Gastrocnemius medialis (tissue), 4 donors: ENCODE measurements at regions not wholly inside any gene's neighbourhood (a gene's known extent, or its start where the extent isn't known, plus 50 kb on each side); places are given as distances from the start of the nearest gene placed in this dataset.

Experiments
- ATAC-seq, 2 donors: fragments of 150-250 bp; one replicate each; pipeline ENCODE4 v1.9.1; 2016
- DNase-seq, 2 donors: peaks; one replicate each; pipeline ENCODE4 v3.0.0-alpha.2; 2019
- H3K27ac ChIP-seq, 4 donors: fragments of 200-600 bp; sonication (generic); 1 replicate in 1 of 4; 2 replicates in 3 of 4; pipeline ENCODE4 v1.5.1; 2016 to 2018; ENCODE audit warnings: mild to moderate bottlenecking in 2 of 4, moderate library complexity in 1 of 4
- H3K27me3 ChIP-seq, 3 donors: fragments of 200-600 bp; sonication (generic) in 2 of 3; 1 replicate in 1 of 3; 2 replicates in 2 of 3; pipeline versions ENCODE4 v1.5.1 to v1.6.0; 2016 to 2019; ENCODE audit warnings: mild to moderate bottlenecking in 1 of 3, moderate library complexity in 1 of 3
- H3K36me3 ChIP-seq, 2 donors: fragments of 200-600 bp; sonication (generic) in 1 of 2; one replicate each; pipeline ENCODE4 v1.5.1; 2017 to 2018
- H3K4me1 ChIP-seq, 2 donors: fragments of 200-600 bp; sonication (generic) in 1 of 2; one replicate each; pipeline ENCODE4 v1.5.1; 2016 to 2017; ENCODE audit warnings: mild to moderate bottlenecking in 2 of 2
- H3K4me3 ChIP-seq, 4 donors: fragments of 200-600 bp; sonication (generic) in 3 of 4; 1 replicate in 1 of 4; 2 replicates in 3 of 4; pipeline ENCODE4 v1.5.1; 2016 to 2019; ENCODE audit warnings: mild to moderate bottlenecking in 2 of 4
- H3K9me3 ChIP-seq, 3 donors: fragments of 200-600 bp; sonication (generic) in 2 of 3; 1 replicate in 1 of 3; 2 replicates in 2 of 3; pipeline ENCODE4 v1.5.1; 2016 to 2019
- POLR2A ChIP-seq, 2 donors: fragments of 450-650 bp; IDR thresholded peaks; one replicate each; pipeline ENCODE4 v1.6.1; 2017; ENCODE audit warnings: antibody characterized with exemption in 2 of 2, mild to moderate bottlenecking in 2 of 2, moderate library complexity in 2 of 2
- in situ Hi-C, 4 donors: fragments of 200-750 bp; cut with MboI; loops; one replicate each; pipeline versions ENCODE4 v1.15.0 to v1.8.0; 2017; ENCODE audit warnings: low sequenced_read_pairs in 4 of 4
- intact Hi-C: fragments of 100-400 bp; cut with DNase I; formaldehyde crosslinking; loops from one replicate; pipeline ENCODE4 v1.15.1; 2023; ENCODE audit warnings: low total_unique reads
- TF ChIP-seq, protein P1 (sequence below), 5 experiments: fragments of 450-650 bp in 3 of 5; fragments of 200-600 bp in 2 of 5; sonication (generic) in 2 of 5; IDR thresholded peaks in 4 of 5; conservative IDR thresholded peaks in 1 of 5; 1 replicate in 4 of 5; 2 replicates in 1 of 5; pipeline ENCODE4 v1.5.1; 2016 to 2019; ENCODE audit warnings: antibody characterized with exemption in 5 of 5, mild to moderate bottlenecking in 3 of 5, moderate library complexity in 3 of 5

DNA sequence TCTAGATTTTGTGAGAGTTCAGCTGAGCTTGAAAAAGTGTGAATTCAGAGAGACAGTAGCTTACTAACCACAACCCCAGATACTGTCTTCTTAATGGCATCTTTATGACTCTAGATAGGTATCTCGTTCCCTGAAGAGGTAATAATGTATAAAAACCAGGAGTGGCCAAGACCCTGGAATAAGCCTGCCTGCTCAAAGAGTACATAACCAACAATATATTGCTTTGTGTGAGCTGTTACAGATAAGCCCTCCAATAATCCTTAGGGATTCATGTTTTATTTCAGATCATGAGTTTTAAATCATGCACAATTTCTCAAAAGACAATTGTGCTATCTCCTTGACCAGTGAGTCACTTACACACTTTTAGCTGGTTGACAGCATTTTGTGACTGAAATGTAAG lies 327.8 kb upstream of the ADGRB3 start:
- ATAC-seq = no peak
- no peak overlapping the region for H3K27ac ChIP-seq
- H3K36me3 ChIP-seq = no peaks in the 10 kb centered on the region
- TF ChIP-seq POLR2A (IDR thresholded peaks at IDR 0.05) = no peak
- no peaks in the 10 kb centered on the region for H3K27me3 ChIP-seq
- in situ Hi-C loops = no loop called here
- H3K4me3 ChIP-seq = no peak overlapping the region
- intact Hi-C loops = no loop called here
- no peaks in the 10 kb centered on the region for H3K4me1 ChIP-seq
- no peaks in the 10 kb centered on the region for H3K9me3 ChIP-seq
- no peak for DNase-seq

DNA sequence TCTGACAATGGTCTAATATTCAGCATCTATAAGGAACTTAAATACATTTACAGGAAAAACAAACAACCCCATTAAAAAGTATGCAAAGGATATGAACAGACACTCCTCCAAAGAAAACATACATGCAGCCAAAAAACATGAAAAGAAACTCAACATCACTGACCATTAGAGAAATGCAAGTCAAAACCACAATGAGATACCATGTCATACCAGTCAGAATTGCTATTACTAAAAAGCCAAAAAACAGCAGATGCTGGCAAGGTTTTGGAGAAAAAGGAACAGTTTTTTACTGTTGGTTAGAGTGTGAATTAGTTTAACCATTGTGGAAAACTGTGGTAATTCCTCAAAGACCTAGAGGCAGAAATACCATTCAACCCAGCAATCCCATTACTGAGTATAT lies 339.0 kb upstream of the ADGRB3 start:
- H3K4me3 ChIP-seq = no peak overlapping the region
- ATAC-seq (no peak), DNase-seq (no peak)
- H3K27me3 ChIP-seq = no peaks in the 10 kb centered on the region
- no peak overlapping the region for H3K27ac ChIP-seq
- H3K36me3 ChIP-seq = no peaks in the 10 kb centered on the region
- in situ Hi-C loops = no loop called here
- TF ChIP-seq, protein P1, sequence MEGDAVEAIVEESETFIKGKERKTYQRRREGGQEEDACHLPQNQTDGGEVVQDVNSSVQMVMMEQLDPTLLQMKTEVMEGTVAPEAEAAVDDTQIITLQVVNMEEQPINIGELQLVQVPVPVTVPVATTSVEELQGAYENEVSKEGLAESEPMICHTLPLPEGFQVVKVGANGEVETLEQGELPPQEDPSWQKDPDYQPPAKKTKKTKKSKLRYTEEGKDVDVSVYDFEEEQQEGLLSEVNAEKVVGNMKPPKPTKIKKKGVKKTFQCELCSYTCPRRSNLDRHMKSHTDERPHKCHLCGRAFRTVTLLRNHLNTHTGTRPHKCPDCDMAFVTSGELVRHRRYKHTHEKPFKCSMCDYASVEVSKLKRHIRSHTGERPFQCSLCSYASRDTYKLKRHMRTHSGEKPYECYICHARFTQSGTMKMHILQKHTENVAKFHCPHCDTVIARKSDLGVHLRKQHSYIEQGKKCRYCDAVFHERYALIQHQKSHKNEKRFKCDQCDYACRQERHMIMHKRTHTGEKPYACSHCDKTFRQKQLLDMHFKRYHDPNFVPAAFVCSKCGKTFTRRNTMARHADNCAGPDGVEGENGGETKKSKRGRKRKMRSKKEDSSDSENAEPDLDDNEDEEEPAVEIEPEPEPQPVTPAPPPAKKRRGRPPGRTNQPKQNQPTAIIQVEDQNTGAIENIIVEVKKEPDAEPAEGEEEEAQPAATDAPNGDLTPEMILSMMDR (IDR thresholded peaks at IDR 0.05 in 4 of 5, conservative IDR thresholded peaks at IDR 0.05 in 1 of 5) = no peak
- no peak for TF ChIP-seq POLR2A (IDR thresholded peaks at IDR 0.05)
- intact Hi-C loops = no loop called here
- no peaks in the 10 kb centered on the region for H3K4me1 ChIP-seq
- H3K9me3 ChIP-seq = no peaks in the 10 kb centered on the region

DNA sequence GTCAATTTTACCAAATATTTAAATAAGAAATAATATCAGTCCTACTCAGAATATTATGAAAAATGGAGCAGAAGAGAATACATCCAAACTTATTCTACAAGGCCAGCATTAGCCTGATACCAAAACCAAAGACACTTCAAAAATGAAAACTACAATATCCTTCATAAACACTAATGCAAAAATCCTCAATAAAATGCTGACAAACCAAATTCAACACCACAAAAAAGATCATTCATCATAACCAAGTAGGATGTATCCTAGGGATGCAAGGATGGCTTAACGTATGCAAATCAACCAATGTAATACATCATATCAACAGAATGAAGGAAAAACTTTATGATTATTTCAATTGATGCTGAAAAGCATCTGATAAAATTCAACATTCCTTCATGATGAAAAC lies 352.4 kb upstream of the ADGRB3 start:
- in situ Hi-C loops (no loop called here), intact Hi-C loops (no loop called here)
- no peaks in the 10 kb centered on the region for H3K36me3 ChIP-seq
- H3K4me1 ChIP-seq = no peaks in the 10 kb centered on the region
- no peak overlapping the region for H3K27ac ChIP-seq
- H3K4me3 ChIP-seq = no peak overlapping the region
- DNase-seq (no peak), ATAC-seq (no peak)
- H3K27me3 ChIP-seq = no peaks in the 10 kb centered on the region
- H3K9me3 ChIP-seq = no peaks in the 10 kb centered on the region
- no peak for TF ChIP-seq POLR2A (IDR thresholded peaks at IDR 0.05)
- TF ChIP-seq, protein P1 (IDR thresholded peaks at IDR 0.05 in 4 of 5, conservative IDR thresholded peaks at IDR 0.05 in 1 of 5) = no peak

DNA sequence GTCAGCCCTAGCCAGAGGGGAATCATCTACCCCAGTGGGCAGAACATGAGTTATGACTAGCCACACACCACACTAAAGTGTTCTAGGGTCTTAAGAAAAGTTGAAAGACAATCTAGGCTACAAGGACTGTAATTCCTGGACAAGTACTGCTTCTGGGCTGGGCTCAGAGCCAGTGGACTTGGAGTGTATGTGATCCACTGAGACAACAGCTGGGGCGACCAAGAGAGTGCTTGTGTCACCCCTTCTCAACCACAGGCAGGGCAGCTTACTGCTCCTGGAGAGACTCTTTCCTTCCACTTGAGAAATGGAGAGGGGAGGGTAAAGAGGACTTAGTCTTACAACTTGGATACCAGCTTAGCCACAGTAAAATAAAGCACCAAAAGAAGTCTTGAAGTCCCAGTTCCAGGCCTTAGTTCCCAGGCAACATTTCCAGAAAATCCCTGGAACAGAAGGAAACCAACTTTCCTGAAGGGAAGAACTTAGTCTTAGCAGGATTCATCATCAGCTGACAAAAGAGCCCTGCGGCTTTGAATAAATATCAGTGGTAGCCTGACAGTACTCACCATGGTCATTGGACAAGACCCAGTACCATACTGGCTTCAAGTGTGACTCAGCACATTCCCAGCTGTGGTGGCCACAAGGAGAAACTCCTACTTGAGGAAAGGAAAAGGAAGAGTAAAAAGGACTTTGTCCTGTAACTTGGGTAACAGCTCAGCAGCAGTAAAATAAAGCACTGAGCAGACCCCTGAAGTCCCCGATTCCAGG lies 355.1 kb upstream of the ADGRB3 start:
- in situ Hi-C loops = no loop called here
- DNase-seq = no peak

DNA sequence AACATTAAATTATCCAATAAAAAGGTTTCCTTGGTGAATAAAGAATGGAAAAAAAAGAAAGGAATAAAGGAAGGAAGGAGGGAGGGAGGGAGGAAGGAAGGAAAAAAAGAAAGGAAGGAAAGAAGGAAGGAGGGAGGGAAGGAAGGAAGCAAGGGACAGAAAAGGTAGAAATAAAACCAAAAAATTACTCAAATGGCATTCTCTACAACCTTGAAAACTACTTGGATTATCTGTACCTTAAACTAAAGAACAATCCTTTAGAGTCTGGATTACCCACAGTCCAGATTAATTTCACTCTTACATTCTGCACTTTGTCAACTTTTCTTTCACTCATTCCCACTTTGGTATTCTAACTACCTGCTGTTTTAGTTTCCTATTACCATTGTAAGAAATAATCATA lies 361.8 kb upstream of the ADGRB3 start:
- no peaks in the 10 kb centered on the region for H3K36me3 ChIP-seq
- DNase-seq = no peak
- ATAC-seq = no peak
- no peaks in the 10 kb centered on the region for H3K4me1 ChIP-seq
- TF ChIP-seq, protein P1 (IDR thresholded peaks at IDR 0.05 in 4 of 5, conservative IDR thresholded peaks at IDR 0.05 in 1 of 5) = no peak
- TF ChIP-seq POLR2A (IDR thresholded peaks at IDR 0.05) = no peak
- intact Hi-C loops (no loop called here), in situ Hi-C loops (no loop called here)
- H3K9me3 ChIP-seq = no peaks in the 10 kb centered on the region
- H3K4me3 ChIP-seq = no peak overlapping the region
- no peaks in the 10 kb centered on the region for H3K27me3 ChIP-seq
- no peak overlapping the region for H3K27ac ChIP-seq

More for the DNA sequence above, 355.1 kb upstream of the ADGRB3 start:
- ATAC-seq = no peak
- intact Hi-C loops = no loop called here
- no peaks in the 10 kb centered on the region for H3K36me3 ChIP-seq
- no peak overlapping the region for H3K27ac ChIP-seq
- H3K9me3 ChIP-seq = no peaks in the 10 kb centered on the region
- H3K4me3 ChIP-seq = no peak overlapping the region
- no peaks in the 10 kb centered on the region for H3K27me3 ChIP-seq
- no peaks in the 10 kb centered on the region for H3K4me1 ChIP-seq
- TF ChIP-seq POLR2A (IDR thresholded peaks at IDR 0.05) = no peak
- TF ChIP-seq, protein P1 (IDR thresholded peaks at IDR 0.05 in 4 of 5, conservative IDR thresholded peaks at IDR 0.05 in 1 of 5) = no peak
